NCI-H146 (cell line): ENCODE measurements at regions not wholly inside any gene's neighbourhood (a gene's known extent, or its start where the extent isn't known, plus 50 kb on each side); places are given as distances from the start of the nearest gene placed in this dataset.

ENCODE experiments used
- DNase-seq: peaks from one replicate; lab custom pipeline; 2025; lab: John Stamatoyannopoulos, UW

DNA sequence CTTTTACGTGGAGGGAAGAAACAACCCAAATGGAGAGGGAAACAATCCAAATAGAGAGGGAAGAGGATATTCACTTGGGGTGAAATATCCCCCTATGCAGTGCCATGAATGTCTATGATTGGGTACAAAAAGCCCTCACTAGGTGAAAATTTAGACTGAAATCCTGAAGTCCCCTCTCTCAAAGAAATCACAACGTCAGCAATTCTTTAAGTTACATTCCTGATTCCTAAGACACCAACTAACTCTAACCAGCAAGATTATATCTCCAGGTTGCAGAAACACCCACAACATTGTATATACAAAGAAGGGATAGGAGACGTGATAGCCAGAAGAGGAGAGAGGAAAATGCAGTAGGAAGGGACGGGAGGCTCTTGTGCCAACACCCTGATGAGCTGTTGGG, 374.3 kb downstream of the DCAF12L2 start:
- DNase-seq, result no peak

DNA sequence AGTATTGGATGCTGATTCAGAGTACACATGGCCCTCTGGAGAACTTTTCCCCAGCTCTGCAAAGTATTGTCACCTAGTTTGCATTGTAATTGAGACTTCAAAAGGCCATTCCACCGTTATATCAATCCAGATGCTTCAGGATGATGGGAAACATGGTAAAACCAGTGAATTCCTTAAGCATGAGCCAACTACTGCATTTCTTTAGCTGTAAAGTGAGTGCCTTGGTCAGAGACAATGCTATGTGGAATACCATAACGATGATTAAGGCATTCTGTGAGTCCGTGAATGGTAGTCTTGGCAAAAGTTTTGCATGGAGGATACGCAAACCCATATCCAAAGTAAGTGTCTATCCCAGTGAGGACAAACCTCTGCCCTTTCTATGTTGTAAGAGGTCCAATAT, 355.2 kb downstream of the DCAF12L2 start:
- DNase-seq, result no peak

DNA sequence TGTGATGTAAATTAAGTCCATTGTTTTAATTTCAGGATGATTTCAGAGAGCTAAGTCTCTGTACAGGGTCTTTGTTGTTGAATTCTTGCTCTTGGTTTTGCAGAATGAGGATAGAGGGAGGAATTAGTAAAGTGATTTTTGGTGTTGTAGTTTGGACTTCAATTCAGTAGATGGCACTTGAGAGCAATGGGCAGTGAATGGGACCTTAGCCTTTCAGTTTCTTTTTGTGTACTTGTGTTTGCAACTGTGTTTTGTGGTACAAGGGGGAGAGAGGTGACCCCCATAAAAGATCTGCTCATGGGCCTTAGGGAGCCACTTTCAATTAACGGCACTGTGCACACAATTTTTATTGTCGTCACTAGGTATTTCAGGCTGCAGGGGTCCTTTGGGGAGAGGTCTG, 340.0 kb downstream of the DCAF12L2 start:
- DNase-seq, result no peak

DNA sequence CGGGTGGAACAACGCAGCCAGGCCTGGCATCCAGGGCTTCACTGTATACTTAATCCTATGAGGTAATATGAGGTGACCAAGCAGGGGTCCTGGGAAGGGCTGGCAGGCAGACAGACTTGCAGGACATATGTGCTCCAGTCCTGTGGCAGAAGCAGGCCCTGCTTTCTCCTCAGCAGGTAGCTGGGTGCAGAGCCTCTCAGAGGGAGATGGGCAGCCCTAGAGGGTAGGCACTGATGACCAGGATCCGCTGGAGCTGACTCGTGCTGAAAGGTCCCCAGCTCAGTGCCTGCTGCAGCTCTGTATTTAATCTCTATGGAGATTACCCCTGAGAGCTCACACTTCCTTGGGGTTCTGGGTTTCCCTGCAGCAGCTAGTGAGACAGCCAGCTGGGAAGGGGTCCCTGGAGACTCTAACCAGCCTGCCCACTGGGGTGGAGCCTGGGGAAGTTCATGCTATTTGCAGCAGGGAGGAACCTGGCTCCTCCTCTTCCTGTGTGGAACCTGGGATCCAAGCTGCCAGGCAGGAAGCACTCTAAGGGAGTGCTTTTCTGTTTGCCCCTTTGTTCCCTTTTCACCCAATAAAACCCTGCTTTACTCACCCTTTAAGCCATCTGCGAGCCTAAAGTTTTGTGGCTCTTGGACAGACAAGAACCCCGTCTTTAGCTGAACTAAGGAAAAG, 339.2 kb downstream of the DCAF12L2 start:
- DNase-seq, result no peak

DNA sequence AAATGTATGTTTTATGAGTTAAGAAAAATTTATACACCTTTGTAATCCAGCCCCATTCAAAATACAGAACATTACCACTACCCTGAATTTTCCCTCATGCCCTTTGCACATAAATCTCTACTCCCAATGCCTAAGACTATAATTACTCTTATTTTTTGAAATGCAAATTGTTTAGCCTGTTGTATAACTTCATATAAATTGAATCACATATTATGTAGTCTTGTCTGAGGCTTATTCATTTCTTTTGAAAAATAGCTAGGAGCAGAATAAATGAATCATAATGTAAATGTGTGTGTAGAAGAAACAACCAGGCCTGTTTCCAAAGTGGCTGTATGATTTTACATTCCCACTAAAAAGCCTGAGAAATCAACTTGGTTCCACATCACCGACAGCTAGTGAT, 319.8 kb downstream of the DCAF12L2 start:
- DNase-seq, result no peak

DNA sequence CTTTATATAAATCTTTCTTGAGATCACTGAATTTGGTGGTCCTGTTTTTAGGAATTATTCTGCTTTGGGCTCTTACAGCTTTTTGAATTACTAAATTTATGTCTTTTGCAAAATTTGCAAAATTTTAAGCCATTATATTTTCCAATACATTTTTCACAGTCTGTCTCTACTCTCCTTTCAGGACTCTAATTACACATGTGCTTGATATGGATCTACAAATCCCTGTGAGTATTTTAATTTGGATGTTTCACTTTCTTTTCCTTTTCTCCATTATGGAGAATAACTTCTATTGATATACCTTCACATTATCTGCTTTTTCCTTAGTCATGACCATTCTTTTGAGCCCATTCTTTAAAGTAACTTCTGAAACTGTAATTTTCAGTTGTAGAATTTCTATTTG, 315.4 kb downstream of the DCAF12L2 start:
- DNase-seq, result no peak

DNA sequence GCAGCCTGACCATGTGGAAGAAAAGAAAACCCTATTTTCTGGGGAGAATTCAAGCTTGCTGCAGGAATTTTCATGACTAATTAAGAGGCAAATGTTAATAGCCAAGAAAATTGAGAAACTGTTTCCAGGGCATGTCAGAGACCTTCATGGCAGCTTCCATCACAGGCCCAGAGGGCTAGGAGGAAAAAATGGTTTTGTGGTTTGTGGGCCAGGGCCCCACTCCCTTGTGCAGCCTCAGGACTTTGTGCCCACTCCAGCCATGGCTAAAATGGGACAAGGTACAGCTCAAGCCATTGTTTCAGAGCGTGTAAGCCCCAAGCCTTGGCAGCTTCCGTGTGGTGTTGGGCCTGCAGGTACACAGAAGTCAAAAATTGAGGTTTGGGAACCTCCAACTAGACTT, 282.9 kb downstream of the DCAF12L2 start:
- no peak for DNase-seq

DNA sequence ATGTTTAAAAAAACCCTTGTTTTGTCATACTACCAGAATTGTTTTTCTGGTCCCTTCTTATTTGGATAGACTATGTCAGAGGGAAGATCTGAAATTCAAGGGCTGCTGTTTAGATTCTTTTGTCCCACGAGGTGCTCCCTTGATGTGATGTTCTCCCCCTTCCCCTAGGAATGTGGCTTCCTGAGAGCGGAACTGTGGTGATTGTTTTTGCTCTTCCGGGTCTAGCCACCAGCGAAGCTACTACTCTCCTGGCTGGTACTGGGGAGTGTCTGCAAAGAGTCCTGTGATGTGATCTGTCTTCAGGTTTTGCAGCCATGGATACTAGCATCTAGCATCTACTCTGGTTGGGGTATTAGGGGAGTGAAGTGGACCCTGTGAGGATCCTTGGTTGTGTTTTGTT, 271.1 kb downstream of the DCAF12L2 start:
- no peak for DNase-seq

DNA sequence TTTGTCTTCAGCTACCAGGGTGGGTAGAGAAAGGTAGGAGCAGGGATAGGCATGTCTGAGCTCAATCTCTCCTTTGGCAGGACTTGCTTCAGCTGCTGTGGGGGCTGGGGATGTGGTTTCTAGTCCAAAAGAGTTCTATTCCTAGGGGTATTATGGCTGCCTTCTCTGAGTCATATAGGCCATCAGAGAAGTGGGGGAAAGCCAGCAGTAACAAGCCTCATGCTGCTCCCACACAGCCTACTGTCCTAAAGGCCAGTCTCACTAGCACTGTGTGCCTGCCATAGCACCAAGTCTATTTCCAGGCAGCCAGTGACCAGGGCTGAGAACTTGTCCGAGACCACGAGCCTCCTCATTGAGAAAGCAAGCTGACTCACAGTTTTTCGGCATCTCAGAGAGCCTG, 270.6 kb downstream of the DCAF12L2 start:
- DNase-seq, result no peak

DNA sequence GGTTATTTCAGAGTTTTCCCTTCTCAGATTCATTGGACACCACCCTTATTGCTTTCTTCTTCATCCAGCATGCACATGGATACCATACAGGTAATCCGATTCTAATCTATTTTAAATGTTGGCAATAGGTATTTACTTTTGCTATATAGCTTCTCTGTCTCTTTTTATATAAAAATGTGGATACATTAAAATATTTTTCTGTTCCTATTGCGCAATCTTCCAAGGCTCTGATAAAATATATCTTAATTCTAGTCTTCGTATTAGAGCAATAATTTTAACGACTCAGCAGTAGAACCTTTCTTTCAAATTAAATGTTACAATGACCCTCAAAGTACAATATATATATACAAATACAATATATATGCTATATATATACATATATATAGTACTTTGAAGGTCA, 239.8 kb downstream of the DCAF12L2 start:
- DNase-seq, result no peak

DNA sequence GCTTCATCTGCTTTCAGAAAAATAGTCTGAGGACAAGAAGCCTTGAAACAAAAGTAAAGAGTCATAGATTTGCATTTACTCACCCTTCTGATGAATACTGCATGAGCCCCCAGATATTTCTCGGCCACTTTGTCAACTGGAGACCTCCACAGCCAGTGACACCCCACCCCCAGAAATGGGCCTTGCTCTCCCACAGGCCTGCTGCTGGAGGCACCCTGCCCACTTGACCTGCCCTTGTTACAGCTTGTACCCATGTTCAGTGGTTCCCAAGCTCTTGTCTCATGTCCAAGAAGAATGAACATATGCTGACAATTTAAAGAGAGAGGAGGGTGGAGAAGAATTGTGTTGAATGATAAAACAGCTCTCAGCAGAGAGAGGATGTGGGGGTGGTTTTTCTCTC, 225.1 kb downstream of the DCAF12L2 start:
- no peak for DNase-seq

DNA sequence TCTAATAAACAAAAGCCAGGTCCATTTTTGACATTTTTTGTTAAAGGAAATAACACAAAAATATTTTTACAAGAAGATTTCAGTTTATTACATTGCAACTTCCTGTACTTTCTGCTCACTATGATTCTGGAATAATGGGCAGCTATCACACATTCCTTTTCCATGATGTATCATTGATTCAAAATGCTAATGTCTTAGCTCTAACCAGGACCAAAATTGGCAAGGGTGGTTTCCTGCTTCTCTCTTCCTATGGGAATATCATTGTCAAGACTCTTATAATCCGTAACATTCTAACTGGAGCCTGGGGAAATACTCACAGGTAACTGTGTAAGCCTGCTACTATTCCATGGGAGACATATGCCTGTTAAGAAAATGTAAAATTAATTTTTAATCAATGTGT, 218.6 kb downstream of the DCAF12L2 start:
- no peak for DNase-seq

DNA sequence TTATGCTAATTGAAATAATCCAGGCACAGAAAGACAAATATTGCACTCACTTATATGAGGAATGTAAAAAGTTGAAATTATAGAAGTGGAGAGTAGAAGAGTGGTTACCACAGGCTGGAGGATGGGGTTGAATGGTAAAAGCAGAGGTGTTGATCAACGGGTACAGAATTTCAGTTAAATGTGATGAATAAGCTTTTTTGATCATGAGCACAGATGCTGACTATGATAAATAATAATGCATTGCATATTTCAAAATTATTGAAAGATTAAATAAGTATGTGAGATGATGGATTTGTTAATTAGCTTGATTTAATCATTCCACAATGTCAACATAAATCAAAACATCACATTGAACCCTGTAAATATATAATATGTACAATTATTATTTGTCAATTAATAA, 213.1 kb downstream of the DCAF12L2 start:
- no peak for DNase-seq

DNA sequence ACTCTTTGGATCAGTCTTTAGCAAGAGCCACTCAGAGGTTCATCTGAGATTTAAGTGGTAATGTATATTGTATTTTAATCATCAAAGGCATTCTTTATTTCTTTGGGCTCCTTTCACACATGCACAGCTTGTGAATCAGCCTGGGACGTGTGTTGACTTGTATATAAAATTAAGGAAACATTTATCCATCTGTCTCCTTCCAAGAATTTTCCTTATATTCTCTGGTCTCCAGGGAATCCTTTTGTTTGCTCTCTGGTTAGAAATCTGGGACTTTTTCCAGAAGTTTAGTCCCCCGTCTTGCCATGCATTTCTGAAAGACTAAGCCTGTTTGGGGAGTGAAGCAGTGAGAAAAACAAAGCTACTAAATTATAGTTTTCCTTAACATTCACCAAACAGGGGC, 212.3 kb downstream of the DCAF12L2 start:
- no peak for DNase-seq

DNA sequence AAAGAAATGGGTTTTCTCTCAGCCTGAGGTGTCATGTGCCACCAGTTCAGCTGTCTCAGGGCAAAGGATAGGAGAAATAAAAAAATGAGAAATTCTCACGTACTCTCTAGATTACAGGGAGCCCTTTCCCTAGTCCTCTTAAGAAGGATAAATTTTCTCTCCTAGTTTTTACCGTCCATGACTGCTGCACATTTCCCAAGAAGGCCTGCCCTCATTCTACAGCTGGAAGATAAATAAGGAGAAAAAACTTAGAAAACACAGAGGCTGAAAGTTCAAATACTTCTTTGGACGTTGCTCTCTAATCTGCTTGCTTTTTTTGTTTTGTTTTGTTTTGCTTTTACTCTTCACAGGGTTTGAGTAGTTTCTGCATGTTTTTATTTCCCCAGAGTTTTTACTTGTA, 211.9 kb downstream of the DCAF12L2 start:
- no peak for DNase-seq

DNA sequence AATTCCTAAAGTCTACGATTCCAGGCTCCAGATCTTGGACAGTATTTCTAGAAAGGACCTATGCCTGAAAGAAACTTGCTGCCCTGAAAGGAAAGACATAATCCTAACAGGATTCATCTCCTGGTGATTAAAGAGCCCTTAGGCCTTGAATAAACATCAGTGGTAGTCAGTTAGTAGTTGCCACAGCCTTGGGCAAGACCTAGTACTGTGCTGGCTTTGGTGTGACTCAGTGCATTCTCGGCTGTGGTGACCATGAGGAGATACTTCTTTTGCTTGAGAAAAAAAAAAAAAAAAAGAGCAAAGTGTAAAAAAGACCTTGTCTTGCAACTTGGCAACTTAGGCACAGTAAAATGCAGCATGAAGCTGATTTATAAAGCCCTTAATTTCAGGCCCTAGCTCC, 188.2 kb downstream of the DCAF12L2 start:
- DNase-seq, result no peak

DNA sequence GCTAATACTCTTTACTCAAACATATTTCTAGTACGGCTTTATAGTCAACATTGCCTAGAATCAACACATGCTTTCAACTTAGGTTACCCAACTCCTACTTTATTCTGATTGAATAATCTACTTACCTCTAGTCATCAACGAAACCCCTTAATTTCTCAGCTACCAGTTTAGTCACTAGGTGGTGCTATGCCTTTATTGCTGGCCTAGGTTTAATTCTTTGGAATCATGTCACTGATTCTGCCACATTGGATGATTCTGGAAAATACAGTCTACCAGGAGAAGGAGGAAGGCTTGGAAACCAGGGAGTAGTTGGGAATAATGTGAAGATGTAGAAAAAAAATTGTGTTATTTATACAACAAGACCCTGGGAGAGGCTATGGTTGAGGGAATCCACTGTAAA, 167.7 kb downstream of the DCAF12L2 start:
- DNase-seq, result no peak

DNA sequence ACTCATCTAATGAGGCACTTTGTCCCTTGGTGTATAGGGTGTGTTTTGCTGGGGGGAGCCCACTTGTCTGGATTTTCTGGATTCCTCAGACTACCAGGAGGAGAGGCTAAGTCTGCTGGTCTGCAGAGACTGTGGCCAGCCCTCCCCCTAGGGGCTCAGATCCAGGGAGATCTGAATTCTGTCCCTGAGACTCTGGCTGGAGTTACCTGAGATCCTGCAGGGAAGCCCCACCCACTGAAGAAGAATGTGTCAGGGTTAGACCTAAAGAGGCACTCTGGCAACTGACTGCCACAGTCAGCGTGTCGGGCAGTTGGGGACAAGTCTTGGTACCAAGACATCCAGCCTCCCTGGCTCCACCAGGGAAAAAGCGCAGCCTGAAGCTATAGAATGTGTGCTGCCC, 138.9 kb downstream of the DCAF12L2 start:
- no peak for DNase-seq

DNA sequence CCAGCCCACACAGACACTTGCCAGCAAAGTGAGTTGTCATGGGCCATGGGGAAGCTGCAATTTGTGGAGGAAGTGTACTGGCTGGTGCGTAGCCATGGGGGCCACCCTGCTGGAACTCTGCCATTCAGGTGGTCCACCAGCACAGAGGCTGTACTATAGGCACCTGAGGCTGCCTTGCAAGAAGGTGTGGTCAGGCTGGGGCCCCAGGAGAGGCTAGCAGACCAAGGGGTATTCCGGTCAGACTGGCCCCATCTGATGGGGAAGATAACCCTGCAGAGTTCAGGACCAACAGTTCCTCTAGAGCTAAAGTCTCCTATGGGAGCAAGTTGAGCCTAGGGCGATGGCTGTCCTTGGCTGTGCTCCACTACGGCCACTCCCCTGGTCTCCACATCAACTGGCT, 136.1 kb downstream of the DCAF12L2 start:
- DNase-seq, result no peak

DNA sequence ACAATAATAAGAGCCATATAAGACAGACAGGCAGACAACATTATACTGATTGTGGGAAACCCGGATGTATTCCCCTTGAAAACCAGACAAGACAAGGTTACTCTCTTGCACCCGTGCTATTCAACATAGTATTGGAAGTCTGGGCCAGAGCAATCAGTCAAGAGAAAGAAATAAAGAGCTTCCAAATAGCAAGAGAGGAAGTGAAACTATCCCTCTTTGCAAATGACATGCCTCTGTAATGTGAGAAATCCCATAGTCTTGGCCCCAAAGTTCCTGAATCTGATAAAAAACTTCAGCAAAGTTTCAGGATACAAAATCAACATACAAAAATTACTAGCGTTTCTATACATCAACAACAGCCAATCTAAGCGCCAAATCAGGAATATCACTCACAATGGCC, 102.1 kb downstream of the DCAF12L2 start:
- no peak for DNase-seq

DNA sequence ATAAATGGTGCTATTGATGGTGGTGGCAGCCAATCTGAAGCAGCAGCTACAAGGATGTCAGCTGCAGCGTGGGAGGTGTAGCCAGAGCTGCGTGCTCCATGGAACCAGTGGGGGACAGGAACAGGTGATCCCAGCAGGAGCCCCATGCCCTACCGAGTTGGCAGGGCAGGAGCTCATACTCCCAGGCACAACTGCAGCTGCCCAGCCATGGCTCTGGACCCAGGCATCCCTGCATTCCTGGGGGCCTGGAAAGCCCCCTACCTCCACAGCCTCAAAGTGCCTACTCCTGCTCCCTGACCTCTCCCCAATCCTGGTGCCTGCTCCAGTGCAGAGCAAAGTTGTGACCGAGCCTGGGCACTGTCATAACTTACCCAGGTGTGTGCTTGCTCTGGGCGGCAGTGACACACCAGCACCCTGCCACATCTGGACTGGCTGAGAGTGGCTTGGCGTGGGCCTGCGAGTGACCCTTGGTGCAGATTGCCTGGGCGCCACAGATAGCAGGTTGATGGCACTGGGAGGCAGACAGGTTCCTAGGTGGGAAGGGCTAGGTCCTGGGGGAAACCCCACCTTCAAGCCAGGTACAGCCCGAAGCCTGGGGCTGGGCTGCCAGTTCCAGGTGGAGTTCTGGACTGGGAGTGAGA, 101.1 kb downstream of the DCAF12L2 start:
- DNase-seq, result no peak

DNA sequence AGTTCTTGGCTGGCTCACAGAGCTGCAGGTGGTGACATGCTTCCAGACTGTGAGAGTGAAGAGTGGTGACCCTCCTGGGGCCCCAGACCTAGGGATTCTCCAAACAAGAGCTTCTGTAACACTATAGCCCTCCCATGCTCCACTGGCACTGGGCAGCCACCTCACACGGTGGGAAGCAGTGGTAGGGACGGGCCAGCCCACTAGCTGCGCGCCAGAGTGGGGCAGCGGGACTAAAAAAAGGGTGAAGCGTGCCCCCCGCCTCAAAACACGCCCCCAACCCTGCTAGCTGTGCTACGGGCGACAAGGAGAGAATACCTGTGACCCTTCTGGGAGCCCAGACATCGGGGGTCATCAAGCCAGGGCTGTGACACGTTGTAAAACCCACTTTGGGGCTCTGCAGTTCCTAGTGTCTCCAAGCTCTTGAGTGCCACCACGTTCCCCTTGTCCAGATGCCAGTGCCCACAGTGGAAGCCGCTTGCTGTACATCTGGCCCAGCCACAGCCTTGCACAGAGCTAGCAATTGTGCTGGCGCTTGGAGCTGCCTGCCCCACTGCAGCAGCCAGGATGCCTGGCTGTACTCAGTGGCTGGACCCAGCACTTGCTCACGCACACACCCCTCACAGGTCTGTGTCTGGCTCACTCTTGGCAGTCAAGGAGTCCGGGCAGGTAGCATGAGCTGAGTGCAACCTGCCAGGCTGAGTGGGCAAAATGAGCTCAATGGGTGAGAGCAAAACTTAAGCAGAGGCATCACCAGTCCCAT, 100.0 kb downstream of the DCAF12L2 start:
- DNase-seq, result no peak
